Endothelial cell of umbilical vein (primary cell): ENCODE measurements at regions not wholly inside any gene's neighbourhood (a gene's known extent, or its start where the extent isn't known, plus 50 kb on each side); places are given as distances from the start of the nearest gene placed in this dataset.

Experiments
- EZH2 ChIP-seq: IDR thresholded peaks from 2 replicates; pipeline ENCODE4 v1.6.1; 2012; ENCODE audit warnings: borderline replicate concordance, low read depth, mild to moderate bottlenecking, moderate library complexity, low read length, inconsistent platforms; ENCODE audit not compliant: severe bottlenecking
- MAX ChIP-seq: IDR thresholded peaks from 2 replicates; pipeline ENCODE4 v1.6.1; 2011; ENCODE audit not compliant: insufficient read depth, insufficient read length
- POLR2A ChIP-seq: IDR thresholded peaks from 2 replicates; pipeline ENCODE4 v1.6.1; 2012; ENCODE audit warnings: low read depth, mild to moderate bottlenecking, control low read depth, low read length
- TF ChIP-seq, protein P1 (sequence below), 2 donors: IDR thresholded peaks; 1 replicate in 1 of 2; 2 replicates in 1 of 2; pipeline ENCODE4 v1.5.1; 2011; ENCODE audit warnings: low read length in 2 of 2, mild to moderate bottlenecking in 2 of 2, moderate library complexity in 2 of 2, control low read depth in 1 of 2, inconsistent platforms in 1 of 2, low read depth in 1 of 2; ENCODE audit not compliant: insufficient read depth in 1 of 2; ENCODE audit errors: extremely low read depth in 1 of 2

DNA sequence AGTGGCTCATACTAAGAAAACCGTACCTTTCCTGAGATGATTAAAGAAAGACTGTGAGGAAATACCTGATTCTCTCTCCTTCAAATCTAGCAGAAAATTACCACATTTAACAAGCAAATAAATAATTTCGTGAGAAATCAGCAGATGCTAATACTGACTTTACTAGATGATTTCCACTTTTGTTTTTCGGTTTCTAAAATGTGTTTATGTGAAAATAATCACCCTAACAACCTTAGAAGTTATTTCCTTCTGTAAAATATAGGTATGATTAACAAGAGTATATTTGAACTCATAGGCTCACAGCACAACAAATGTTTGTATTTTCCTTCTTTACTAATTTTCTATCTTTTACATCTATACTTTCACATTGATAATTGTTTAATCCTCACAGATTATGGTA lies 594.1 kb upstream of the FAM98A start:
- TF ChIP-seq, protein P1, sequence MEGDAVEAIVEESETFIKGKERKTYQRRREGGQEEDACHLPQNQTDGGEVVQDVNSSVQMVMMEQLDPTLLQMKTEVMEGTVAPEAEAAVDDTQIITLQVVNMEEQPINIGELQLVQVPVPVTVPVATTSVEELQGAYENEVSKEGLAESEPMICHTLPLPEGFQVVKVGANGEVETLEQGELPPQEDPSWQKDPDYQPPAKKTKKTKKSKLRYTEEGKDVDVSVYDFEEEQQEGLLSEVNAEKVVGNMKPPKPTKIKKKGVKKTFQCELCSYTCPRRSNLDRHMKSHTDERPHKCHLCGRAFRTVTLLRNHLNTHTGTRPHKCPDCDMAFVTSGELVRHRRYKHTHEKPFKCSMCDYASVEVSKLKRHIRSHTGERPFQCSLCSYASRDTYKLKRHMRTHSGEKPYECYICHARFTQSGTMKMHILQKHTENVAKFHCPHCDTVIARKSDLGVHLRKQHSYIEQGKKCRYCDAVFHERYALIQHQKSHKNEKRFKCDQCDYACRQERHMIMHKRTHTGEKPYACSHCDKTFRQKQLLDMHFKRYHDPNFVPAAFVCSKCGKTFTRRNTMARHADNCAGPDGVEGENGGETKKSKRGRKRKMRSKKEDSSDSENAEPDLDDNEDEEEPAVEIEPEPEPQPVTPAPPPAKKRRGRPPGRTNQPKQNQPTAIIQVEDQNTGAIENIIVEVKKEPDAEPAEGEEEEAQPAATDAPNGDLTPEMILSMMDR (IDR thresholded peaks at IDR 0.05; ENCODE audit: extremely low read depth in 1 of 2, insufficient read depth in 1 of 2, low read depth in 1 of 2, low read length in 2 of 2) = no peak
- TF ChIP-seq POLR2A (no peak), MAX (no peak), EZH2 (no peak)
